ENCODE measurements at regions not wholly inside any gene's neighbourhood (a gene's known extent, or its start where the extent isn't known, plus 50 kb on each side); places are given as distances from the start of the nearest gene placed in this dataset.

DNA sequence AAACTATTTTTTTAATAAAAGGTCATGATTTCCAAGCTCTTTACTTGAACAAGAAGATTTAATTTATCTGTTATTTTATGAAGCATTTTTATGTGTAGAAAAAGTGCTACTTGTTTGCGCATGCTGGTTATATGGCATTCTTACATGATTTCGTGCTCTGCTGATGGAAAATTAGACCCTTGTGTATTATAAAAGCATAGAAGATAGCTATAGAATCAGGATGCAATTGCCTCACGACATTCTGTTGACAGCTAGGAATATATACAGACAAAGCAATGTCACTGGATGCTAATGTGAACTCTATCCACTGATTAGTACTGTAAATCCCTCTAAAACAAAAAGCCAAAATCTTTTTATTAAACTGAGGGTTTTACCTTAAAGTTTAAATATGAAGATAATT is 255.9 kb downstream of the MDFIC start:
- Histone ChIP-seq H3K27ac (ENCODE audit: low read depth) (no peak overlapping the region), H3K4me2 (no peak overlapping the region), H3K9me2 (ENCODE audit: insufficient read depth) (0 out of 2 replicates have a peak, but pooled peaks cover 3% of the 10 kb centered on the region), H3K4me1 (ENCODE audit: insufficient read depth) (no peaks in the 10 kb centered on the region), H3K36me3 (ENCODE audit: insufficient read depth) (no peaks in the 10 kb centered on the region; the same call in 1 of the 2 replicates), H3K4me3 (no peak overlapping the region), H3F3A (replicated peaks; ENCODE audit: low read depth) (no peaks in the 10 kb centered on the region), H3K79me2 (replicated peaks; ENCODE audit: insufficient read depth) (no peaks in the 10 kb centered on the region), H4K20me1 (replicated peaks; ENCODE audit: insufficient read depth) (no peaks in the 10 kb centered on the region), H2AFZ (no peak overlapping the region), H3K27me3 (ENCODE audit: insufficient read depth) (no peaks in the 10 kb centered on the region)
- H3K9me3 Mint-ChIP-seq = peaks cover 13% of the 10 kb centered on the region
- ATAC-seq (no peak), DNase-seq (ENCODE audit: low spot score) (no peak)
- H3K27ac Mint-ChIP-seq = no peak overlapping the region
- H3K27me3 Mint-ChIP-seq (ENCODE audit: insufficient read depth, low read depth, poor library complexity) = peaks cover 3% of the 10 kb centered on the region
- peaks cover 10% of the 10 kb centered on the region for H3K36me3 Mint-ChIP-seq (ENCODE audit: low read depth)
- TF ChIP-seq, protein P1, sequence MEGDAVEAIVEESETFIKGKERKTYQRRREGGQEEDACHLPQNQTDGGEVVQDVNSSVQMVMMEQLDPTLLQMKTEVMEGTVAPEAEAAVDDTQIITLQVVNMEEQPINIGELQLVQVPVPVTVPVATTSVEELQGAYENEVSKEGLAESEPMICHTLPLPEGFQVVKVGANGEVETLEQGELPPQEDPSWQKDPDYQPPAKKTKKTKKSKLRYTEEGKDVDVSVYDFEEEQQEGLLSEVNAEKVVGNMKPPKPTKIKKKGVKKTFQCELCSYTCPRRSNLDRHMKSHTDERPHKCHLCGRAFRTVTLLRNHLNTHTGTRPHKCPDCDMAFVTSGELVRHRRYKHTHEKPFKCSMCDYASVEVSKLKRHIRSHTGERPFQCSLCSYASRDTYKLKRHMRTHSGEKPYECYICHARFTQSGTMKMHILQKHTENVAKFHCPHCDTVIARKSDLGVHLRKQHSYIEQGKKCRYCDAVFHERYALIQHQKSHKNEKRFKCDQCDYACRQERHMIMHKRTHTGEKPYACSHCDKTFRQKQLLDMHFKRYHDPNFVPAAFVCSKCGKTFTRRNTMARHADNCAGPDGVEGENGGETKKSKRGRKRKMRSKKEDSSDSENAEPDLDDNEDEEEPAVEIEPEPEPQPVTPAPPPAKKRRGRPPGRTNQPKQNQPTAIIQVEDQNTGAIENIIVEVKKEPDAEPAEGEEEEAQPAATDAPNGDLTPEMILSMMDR (conservative IDR thresholded peaks at IDR 0.05; ENCODE audit: low read depth in 2 of 2) = no peak
- TF ChIP-seq, protein P2, sequence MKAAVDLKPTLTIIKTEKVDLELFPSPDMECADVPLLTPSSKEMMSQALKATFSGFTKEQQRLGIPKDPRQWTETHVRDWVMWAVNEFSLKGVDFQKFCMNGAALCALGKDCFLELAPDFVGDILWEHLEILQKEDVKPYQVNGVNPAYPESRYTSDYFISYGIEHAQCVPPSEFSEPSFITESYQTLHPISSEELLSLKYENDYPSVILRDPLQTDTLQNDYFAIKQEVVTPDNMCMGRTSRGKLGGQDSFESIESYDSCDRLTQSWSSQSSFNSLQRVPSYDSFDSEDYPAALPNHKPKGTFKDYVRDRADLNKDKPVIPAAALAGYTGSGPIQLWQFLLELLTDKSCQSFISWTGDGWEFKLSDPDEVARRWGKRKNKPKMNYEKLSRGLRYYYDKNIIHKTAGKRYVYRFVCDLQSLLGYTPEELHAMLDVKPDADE (IDR thresholded peaks at IDR 0.05) = no peak
- TF ChIP-seq ZNF114 (CRISPR knock-in tag; IDR thresholded peaks at IDR 0.05) (no peak), EZH2phosphoT487 (IDR thresholded peaks at IDR 0.05; ENCODE audit: unreplicated experiment) (no peak)
- H3K4me1 Mint-ChIP-seq = peaks cover 8% of the 10 kb centered on the region; the same call in 2 of the 3 replicates
- no peak overlapping the region for H3K4me3 Mint-ChIP-seq

DNA sequence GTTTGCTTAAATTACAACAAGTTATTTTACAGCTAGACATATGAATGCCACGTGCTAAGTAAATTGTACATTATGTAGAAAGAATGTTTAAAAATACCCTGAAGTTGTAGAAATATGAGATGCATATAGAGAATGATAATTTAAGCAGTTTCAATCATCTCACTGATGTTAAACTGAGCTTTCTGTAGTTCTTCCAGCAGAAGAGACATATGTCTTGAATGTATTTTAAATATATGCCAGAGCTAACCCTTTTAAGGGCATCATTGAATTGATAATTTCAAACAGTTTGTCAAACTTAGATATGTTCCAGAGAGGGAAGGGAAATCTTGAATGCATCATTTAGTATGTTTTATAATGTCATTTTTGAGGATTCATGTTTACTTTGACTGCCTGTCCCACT is 255.2 kb downstream of the MDFIC start:
- Mint-ChIP-seq H3K4me1 (peaks cover 8% of the 10 kb centered on the region; the same call in 2 of the 3 replicates), H3K4me3 (no peak overlapping the region), H3K27ac (no peak overlapping the region), H3K27me3 (ENCODE audit: insufficient read depth, low read depth, poor library complexity) (peaks cover 3% of the 10 kb centered on the region), H3K36me3 (ENCODE audit: low read depth) (peaks cover 15% of the 10 kb centered on the region), H3K9me3 (peaks cover 20% of the 10 kb centered on the region)
- no peak for DNase-seq (ENCODE audit: low spot score)
- H3K36me3 ChIP-seq (ENCODE audit: insufficient read depth) = no peaks in the 10 kb centered on the region; the same call in 1 of the 2 replicates
- TF ChIP-seq ZNF114 (CRISPR knock-in tag; IDR thresholded peaks at IDR 0.05) (no peak), STAT1 (IDR thresholded peaks at IDR 0.05; ENCODE audit: unreplicated experiment) (no peak), EZH2 (IDR thresholded peaks at IDR 0.05; ENCODE audit: low read depth, unreplicated experiment) (no peak), ZNF331 (CRISPR knock-in tag; IDR thresholded peaks at IDR 0.05; ENCODE audit: low read depth) (no peak), EZH2phosphoT487 (IDR thresholded peaks at IDR 0.05; ENCODE audit: unreplicated experiment) (no peak), JUNB (IDR thresholded peaks at IDR 0.05; ENCODE audit: unreplicated experiment) (no peak)
- TF ChIP-seq, protein P1 (conservative IDR thresholded peaks at IDR 0.05; ENCODE audit: low read depth in 2 of 2) = no peak
- TF ChIP-seq, protein P3, sequence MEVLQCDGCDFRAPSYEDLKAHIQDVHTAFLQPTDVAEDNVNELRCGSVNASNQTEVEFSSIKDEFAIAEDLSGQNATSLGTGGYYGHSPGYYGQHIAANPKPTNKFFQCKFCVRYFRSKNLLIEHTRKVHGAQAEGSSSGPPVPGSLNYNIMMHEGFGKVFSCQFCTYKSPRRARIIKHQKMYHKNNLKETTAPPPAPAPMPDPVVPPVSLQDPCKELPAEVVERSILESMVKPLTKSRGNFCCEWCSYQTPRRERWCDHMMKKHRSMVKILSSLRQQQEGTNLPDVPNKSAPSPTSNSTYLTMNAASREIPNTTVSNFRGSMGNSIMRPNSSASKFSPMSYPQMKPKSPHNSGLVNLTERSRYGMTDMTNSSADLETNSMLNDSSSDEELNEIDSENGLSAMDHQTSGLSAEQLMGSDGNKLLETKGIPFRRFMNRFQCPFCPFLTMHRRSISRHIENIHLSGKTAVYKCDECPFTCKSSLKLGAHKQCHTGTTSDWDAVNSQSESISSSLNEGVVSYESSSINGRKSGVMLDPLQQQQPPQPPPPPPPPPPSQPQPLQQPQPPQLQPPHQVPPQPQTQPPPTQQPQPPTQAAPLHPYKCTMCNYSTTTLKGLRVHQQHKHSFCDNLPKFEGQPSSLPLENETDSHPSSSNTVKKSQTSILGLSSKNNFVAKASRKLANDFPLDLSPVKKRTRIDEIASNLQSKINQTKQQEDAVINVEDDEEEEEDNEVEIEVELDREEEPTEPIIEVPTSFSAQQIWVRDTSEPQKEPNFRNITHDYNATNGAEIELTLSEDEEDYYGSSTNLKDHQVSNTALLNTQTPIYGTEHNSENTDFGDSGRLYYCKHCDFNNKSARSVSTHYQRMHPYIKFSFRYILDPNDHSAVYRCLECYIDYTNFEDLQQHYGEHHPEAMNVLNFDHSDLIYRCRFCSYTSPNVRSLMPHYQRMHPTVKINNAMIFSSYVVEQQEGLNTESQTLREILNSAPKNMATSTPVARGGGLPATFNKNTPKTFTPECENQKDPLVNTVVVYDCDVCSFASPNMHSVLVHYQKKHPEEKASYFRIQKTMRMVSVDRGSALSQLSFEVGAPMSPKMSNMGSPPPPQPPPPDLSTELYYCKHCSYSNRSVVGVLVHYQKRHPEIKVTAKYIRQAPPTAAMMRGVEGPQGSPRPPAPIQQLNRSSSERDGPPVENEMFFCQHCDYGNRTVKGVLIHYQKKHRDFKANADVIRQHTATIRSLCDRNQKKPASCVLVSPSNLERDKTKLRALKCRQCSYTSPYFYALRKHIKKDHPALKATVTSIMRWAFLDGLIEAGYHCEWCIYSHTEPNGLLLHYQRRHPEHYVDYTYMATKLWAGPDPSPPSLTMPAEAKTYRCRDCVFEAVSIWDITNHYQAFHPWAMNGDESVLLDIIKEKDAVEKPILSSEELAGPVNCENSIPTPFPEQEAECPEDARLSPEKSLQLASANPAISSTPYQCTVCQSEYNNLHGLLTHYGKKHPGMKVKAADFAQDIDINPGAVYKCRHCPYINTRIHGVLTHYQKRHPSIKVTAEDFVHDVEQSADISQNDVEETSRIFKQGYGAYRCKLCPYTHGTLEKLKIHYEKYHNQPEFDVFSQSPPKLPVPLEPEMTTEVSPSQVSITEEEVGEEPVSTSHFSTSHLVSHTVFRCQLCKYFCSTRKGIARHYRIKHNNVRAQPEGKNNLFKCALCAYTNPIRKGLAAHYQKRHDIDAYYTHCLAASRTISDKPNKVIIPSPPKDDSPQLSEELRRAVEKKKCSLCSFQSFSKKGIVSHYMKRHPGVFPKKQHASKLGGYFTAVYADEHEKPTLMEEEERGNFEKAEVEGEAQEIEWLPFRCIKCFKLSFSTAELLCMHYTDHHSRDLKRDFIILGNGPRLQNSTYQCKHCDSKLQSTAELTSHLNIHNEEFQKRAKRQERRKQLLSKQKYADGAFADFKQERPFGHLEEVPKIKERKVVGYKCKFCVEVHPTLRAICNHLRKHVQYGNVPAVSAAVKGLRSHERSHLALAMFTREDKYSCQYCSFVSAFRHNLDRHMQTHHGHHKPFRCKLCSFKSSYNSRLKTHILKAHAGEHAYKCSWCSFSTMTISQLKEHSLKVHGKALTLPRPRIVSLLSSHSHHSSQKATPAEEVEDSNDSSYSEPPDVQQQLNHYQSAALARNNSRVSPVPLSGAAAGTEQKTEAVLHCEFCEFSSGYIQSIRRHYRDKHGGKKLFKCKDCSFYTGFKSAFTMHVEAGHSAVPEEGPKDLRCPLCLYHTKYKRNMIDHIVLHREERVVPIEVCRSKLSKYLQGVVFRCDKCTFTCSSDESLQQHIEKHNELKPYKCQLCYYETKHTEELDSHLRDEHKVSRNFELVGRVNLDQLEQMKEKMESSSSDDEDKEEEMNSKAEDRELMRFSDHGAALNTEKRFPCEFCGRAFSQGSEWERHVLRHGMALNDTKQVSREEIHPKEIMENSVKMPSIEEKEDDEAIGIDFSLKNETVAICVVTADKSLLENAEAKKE (CRISPR knock-in tag; IDR thresholded peaks at IDR 0.05) = no peak
- no peak for ATAC-seq
- no peak overlapping the region for H3K4me3 ChIP-seq
- no peaks in the 10 kb centered on the region for H3K27me3 ChIP-seq (ENCODE audit: insufficient read depth)
- H3K79me2 ChIP-seq (replicated peaks; ENCODE audit: insufficient read depth) = no peaks in the 10 kb centered on the region
- H3F3A ChIP-seq (replicated peaks; ENCODE audit: low read depth) = no peaks in the 10 kb centered on the region
- no peaks in the 10 kb centered on the region for H4K20me1 ChIP-seq (replicated peaks; ENCODE audit: insufficient read depth)
- H3K4me2 ChIP-seq = no peak overlapping the region
- H3K4me1 ChIP-seq (ENCODE audit: insufficient read depth) = no peaks in the 10 kb centered on the region
- H2AFZ ChIP-seq = no peak overlapping the region
- H3K9me2 ChIP-seq (ENCODE audit: insufficient read depth) = 0 out of 2 replicates have a peak, but pooled peaks cover 3% of the 10 kb centered on the region
- H3K27ac ChIP-seq (ENCODE audit: low read depth) = no peak overlapping the region
